Liver (tissue), 8 donors: ENCODE measurements at regions not wholly inside any gene's neighbourhood (a gene's known extent, or its start where the extent isn't known, plus 50 kb on each side); places are given as distances from the start of the nearest gene placed in this dataset.

Experiments used
- DNase-seq: peaks from one replicate; pipeline ENCODE4 v3.0.0-alpha.2; 2017; ENCODE audit warnings: low spot score
- H3K27ac ChIP-seq, 2 donors: one replicate each; pipeline ENCODE4 v1.7.0; 2013; ENCODE audit warnings: inconsistent platforms in 2 of 2, low read length in 2 of 2, control low read depth in 1 of 2, low read depth in 1 of 2, mild to moderate bottlenecking in 1 of 2
- H3K27me3 ChIP-seq, 4 donors: one replicate each; pipeline versions ENCODE4 v1.6.1 to v1.7.0; 2013; ENCODE audit warnings: low read length in 3 of 4, inconsistent platforms in 1 of 4, mild to moderate bottlenecking in 1 of 4, moderate library complexity in 1 of 4; ENCODE audit not compliant: control insufficient read depth in 4 of 4, insufficient read depth in 4 of 4
- H3K36me3 ChIP-seq, 4 donors: one replicate each; pipeline versions ENCODE4 v1.6.1 to v1.7.0; 2013; ENCODE audit warnings: low read length in 3 of 4, mild to moderate bottlenecking in 3 of 4, low read depth in 1 of 4, moderate library complexity in 1 of 4; ENCODE audit not compliant: control insufficient read depth in 4 of 4, insufficient read depth in 3 of 4
- H3K4me1 ChIP-seq, 4 donors: one replicate each; pipeline versions ENCODE4 v1.6.1 to v1.7.0; 2013; ENCODE audit warnings: low read length in 3 of 4, mild to moderate bottlenecking in 3 of 4, moderate library complexity in 1 of 4; ENCODE audit not compliant: control insufficient read depth in 4 of 4, insufficient read depth in 4 of 4
- H3K4me3 ChIP-seq, 3 donors: one replicate each; pipeline versions ENCODE4 v1.6.1 to v1.7.0; 2013; ENCODE audit warnings: low read length in 3 of 3, control low read depth in 1 of 3, low read depth in 1 of 3, mild to moderate bottlenecking in 1 of 3
- H3K9ac ChIP-seq, 2 donors: one replicate each; pipeline ENCODE4 v1.7.0; 2013; ENCODE audit warnings: low read length in 2 of 2, mild to moderate bottlenecking in 2 of 2, moderate library complexity in 2 of 2, control low read depth in 1 of 2, low read depth in 1 of 2
- H3K9me3 ChIP-seq, 4 donors: one replicate each; pipeline versions ENCODE4 v1.6.1 to v1.7.0; 2013; ENCODE audit warnings: low read length in 3 of 4; ENCODE audit not compliant: control insufficient read depth in 4 of 4
- ATF3 ChIP-seq: IDR thresholded peaks from 2 replicates; pipeline ENCODE4 v1.6.1; 2016; ENCODE audit warnings: antibody characterized with exemption
- CTCF ChIP-seq: fragments of 150-350 bp; IDR thresholded peaks from 2 replicates; pipeline ENCODE4 v1.5.1; 2017; ENCODE audit warnings: improper control_type of control experiment, low read depth, low read length; ENCODE audit not compliant: missing input control
- EGR1 ChIP-seq, 2 donors: IDR thresholded peaks; 2 replicates each; pipeline ENCODE4 v1.6.1; 2016 to 2018; ENCODE audit warnings: antibody characterized with exemption in 2 of 2, low read depth in 2 of 2
- FOXA1 ChIP-seq: IDR thresholded peaks from 2 replicates; pipeline ENCODE4 v1.6.1; 2016; ENCODE audit warnings: antibody characterized with exemption
- FOXA2 ChIP-seq: IDR thresholded peaks from 2 replicates; pipeline ENCODE4 v1.6.1; 2016; ENCODE audit warnings: antibody characterized with exemption
- GABPA ChIP-seq, 2 donors: IDR thresholded peaks in 1 of 2; conservative IDR thresholded peaks in 1 of 2; 2 replicates each; pipeline ENCODE4 v1.6.1; 2016; ENCODE audit warnings: antibody characterized with exemption in 2 of 2, mild to moderate bottlenecking in 1 of 2, moderate library complexity in 1 of 2
- HNF4A ChIP-seq, 2 donors: conservative IDR thresholded peaks; 2 replicates each; pipeline ENCODE4 v1.6.1; 2016; ENCODE audit warnings: antibody characterized with exemption in 2 of 2, mild to moderate bottlenecking in 2 of 2
- HNF4G ChIP-seq: IDR thresholded peaks from 2 replicates; pipeline ENCODE4 v1.6.1; 2016; ENCODE audit warnings: antibody characterized with exemption
- JUND ChIP-seq, 2 donors: IDR thresholded peaks; 2 replicates each; pipeline ENCODE4 v1.6.1; 2016; ENCODE audit warnings: antibody characterized with exemption in 2 of 2
- MAX ChIP-seq: IDR thresholded peaks from 2 replicates; pipeline ENCODE4 v1.6.1; 2016; ENCODE audit warnings: antibody characterized with exemption
- NR2F2 ChIP-seq: IDR thresholded peaks from 2 replicates; pipeline ENCODE4 v1.6.1; 2016; ENCODE audit warnings: antibody characterized with exemption
- RAD21 ChIP-seq, 2 donors: IDR thresholded peaks; 2 replicates each; pipeline ENCODE4 v1.6.1; 2016; ENCODE audit warnings: antibody characterized with exemption in 2 of 2, mild to moderate bottlenecking in 2 of 2
- REST ChIP-seq: IDR thresholded peaks from 2 replicates; pipeline ENCODE4 v1.6.1; 2016; ENCODE audit warnings: antibody characterized with exemption, mild to moderate bottlenecking
- RXRA ChIP-seq, 2 donors: IDR thresholded peaks; 2 replicates each; pipeline ENCODE4 v1.6.1; 2017 to 2018; ENCODE audit warnings: antibody characterized with exemption in 2 of 2, mild to moderate bottlenecking in 1 of 2
- SP1 ChIP-seq: IDR thresholded peaks from 2 replicates; pipeline ENCODE4 v1.6.1; 2018; ENCODE audit warnings: antibody characterized with exemption, mild to moderate bottlenecking
- TAF1 ChIP-seq: conservative IDR thresholded peaks from 2 replicates; pipeline ENCODE4 v1.6.1; 2016; ENCODE audit warnings: antibody characterized with exemption, mild to moderate bottlenecking
- YY1 ChIP-seq: IDR thresholded peaks from 2 replicates; pipeline ENCODE4 v1.6.1; 2016; ENCODE audit warnings: antibody characterized with exemption, mild to moderate bottlenecking
- ZBTB33 ChIP-seq: IDR thresholded peaks from 2 replicates; pipeline ENCODE4 v1.6.1; 2016; ENCODE audit warnings: antibody characterized with exemption
- WGBS: extraction: QIAGEN DNeasy Blood & Tissue Kit; methylation state at CpG from one replicate; pipeline ENCODE4 v1.1.7; 2013; 5-methylcytosine and 5-hydroxymethylcytosine counted together
- donor health status: healthy.
- donor health status: healthy.
- donor health status: healthy.
- donor health status: healthy.
- donor health status: healthy.

- no peak for TF ChIP-seq RXRA (IDR thresholded peaks at IDR 0.05)
- TF ChIP-seq FOXA1: no peak
- TF ChIP-seq CTCF: no peak
- no peak for TF ChIP-seq HNF4A (conservative IDR thresholded peaks at IDR 0.05)
- no peak for TF ChIP-seq ATF3
- no peak for TF ChIP-seq EGR1 (IDR thresholded peaks at IDR 0.05; ENCODE audit: low read depth in 2 of 2)
- no peak for TF ChIP-seq MAX
- no peak for TF ChIP-seq RAD21 (IDR thresholded peaks at IDR 0.05)
- TF ChIP-seq ZBTB33: no peak
- TF ChIP-seq REST: no peak
- TF ChIP-seq FOXA2: no peak
- no peak for TF ChIP-seq GABPA (IDR thresholded peaks at IDR 0.05 in 1 of 2, conservative IDR thresholded peaks at IDR 0.05 in 1 of 2)
- TF ChIP-seq HNF4G: no peak
- no peak for TF ChIP-seq TAF1
- no peak for TF ChIP-seq JUND (IDR thresholded peaks at IDR 0.05)
- TF ChIP-seq SP1: no peak
- TF ChIP-seq NR2F2: no peak
- no peak for TF ChIP-seq YY1
- H3K27me3 ChIP-seq: peaks cover 0 to 11% (median 0%) of the 10 kb centered on the region in 4 donors
- DNase-seq: no peak
- 55% methylated on average over 2 of the region's 2 CpGs for WGBS
- no peak overlapping the region for H3K4me3 ChIP-seq
- H3K36me3 ChIP-seq: no peaks in the 10 kb centered on the region
- H3K4me1 ChIP-seq: no peaks in the 10 kb centered on the region
- H3K27ac ChIP-seq: no peak overlapping the region
- H3K9ac ChIP-seq: no peak overlapping the region
- no peaks in the 10 kb centered on the region for H3K9me3 ChIP-seq
Measured at GRCh38 chr20:4493386-4493785, 192.9 kb upstream of the PRNP start.

GRCh38 chr20:4491643-4492042, 194.6 kb upstream of the PRNP start:
- Histone ChIP-seq H3K27ac (no peak overlapping the region), H3K36me3 (no peaks in the 10 kb centered on the region), H3K27me3 (peaks cover 0 to 11% (median 0%) of the 10 kb centered on the region in 4 donors), H3K4me3 (no peak overlapping the region), H3K9ac (no peak overlapping the region), H3K4me1 (no peaks in the 10 kb centered on the region), H3K9me3 (no peaks in the 10 kb centered on the region)
- 82% methylated on average over 2 of the region's 2 CpGs for WGBS
- no peak for DNase-seq
- no peak for TF ChIP-seq CTCF
- no peak for TF ChIP-seq HNF4A (conservative IDR thresholded peaks at IDR 0.05)
- TF ChIP-seq YY1: no peak
